Nephron progenitor cell (in vitro differentiated cells): ENCODE measurements at regions not wholly inside any gene's neighbourhood (a gene's known extent, or its start where the extent isn't known, plus 50 kb on each side); places are given as distances from the start of the nearest gene placed in this dataset.

ENCODE experiments used
- DNase-seq: peaks from one replicate; pipeline ENCODE4 v3.0.0; 2021
- H3K27ac Mint-ChIP-seq: 2 replicates; pipeline ENCODE4 v1.8.0; 2021; ENCODE audit warnings: mild to moderate bottlenecking, moderate library complexity, mixed read lengths
- H3K27me3 Mint-ChIP-seq: 2 replicates; pipeline ENCODE4 v1.8.0; 2021; ENCODE audit warnings: mild to moderate bottlenecking, low read depth, mixed read lengths; ENCODE audit not compliant: poor library complexity
- H3K36me3 Mint-ChIP-seq: 2 replicates; pipeline ENCODE4 v1.8.0; 2021; ENCODE audit warnings: low read depth, mixed read lengths
- H3K4me1 Mint-ChIP-seq: 2 replicates; pipeline ENCODE4 v1.8.0; 2021; ENCODE audit warnings: mixed read lengths
- H3K4me3 Mint-ChIP-seq: 2 replicates; pipeline ENCODE4 v1.8.0; 2021; ENCODE audit warnings: mild to moderate bottlenecking, moderate library complexity, mixed read lengths
- H3K9me3 Mint-ChIP-seq: 2 replicates; pipeline ENCODE4 v1.8.0; 2021; ENCODE audit warnings: mild to moderate bottlenecking, moderate library complexity, mixed read lengths
- TF ChIP-seq, protein P1 (sequence below): fragments of 200-600 bp; sonication (generic); IDR thresholded peaks from 2 replicates; pipeline ENCODE4 v1.5.0; 2021; ENCODE audit warnings: antibody characterized with exemption

- Mint-ChIP-seq H3K36me3 (no peaks in the 10 kb centered on the region), H3K4me1 (peaks cover 10% of the 10 kb centered on the region), H3K27ac (no peak overlapping the region), H3K27me3 (peaks cover 7% of the 10 kb centered on the region), H3K9me3 (no peaks in the 10 kb centered on the region), H3K4me3 (no peak overlapping the region)
- TF ChIP-seq, protein P1, sequence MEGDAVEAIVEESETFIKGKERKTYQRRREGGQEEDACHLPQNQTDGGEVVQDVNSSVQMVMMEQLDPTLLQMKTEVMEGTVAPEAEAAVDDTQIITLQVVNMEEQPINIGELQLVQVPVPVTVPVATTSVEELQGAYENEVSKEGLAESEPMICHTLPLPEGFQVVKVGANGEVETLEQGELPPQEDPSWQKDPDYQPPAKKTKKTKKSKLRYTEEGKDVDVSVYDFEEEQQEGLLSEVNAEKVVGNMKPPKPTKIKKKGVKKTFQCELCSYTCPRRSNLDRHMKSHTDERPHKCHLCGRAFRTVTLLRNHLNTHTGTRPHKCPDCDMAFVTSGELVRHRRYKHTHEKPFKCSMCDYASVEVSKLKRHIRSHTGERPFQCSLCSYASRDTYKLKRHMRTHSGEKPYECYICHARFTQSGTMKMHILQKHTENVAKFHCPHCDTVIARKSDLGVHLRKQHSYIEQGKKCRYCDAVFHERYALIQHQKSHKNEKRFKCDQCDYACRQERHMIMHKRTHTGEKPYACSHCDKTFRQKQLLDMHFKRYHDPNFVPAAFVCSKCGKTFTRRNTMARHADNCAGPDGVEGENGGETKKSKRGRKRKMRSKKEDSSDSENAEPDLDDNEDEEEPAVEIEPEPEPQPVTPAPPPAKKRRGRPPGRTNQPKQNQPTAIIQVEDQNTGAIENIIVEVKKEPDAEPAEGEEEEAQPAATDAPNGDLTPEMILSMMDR: no peak
- no peak for DNase-seq
These were observed 832.8 kb upstream of the ID2 start for GRCh38 chr2:7849027-7849426.

GRCh38 chr2:7849531-7849930 lies 832.3 kb upstream of the ID2 start:
- H3K27ac Mint-ChIP-seq: no peak overlapping the region
- H3K36me3 Mint-ChIP-seq: no peaks in the 10 kb centered on the region
- H3K4me3 Mint-ChIP-seq: no peak overlapping the region
- no peak for DNase-seq
- no peaks in the 10 kb centered on the region for H3K9me3 Mint-ChIP-seq
- peaks cover 7% of the 10 kb centered on the region for H3K4me1 Mint-ChIP-seq
- TF ChIP-seq, protein P1: no peak
- H3K27me3 Mint-ChIP-seq: peaks cover 7% of the 10 kb centered on the region

GRCh38 chr2:7852546-7852945 lies 829.3 kb upstream of the ID2 start:
- TF ChIP-seq, protein P1: no peak
- no peaks in the 10 kb centered on the region for H3K9me3 Mint-ChIP-seq
- peaks cover 3% of the 10 kb centered on the region for H3K27me3 Mint-ChIP-seq
- H3K27ac Mint-ChIP-seq: no peak overlapping the region
- H3K4me1 Mint-ChIP-seq: no peaks in the 10 kb centered on the region
- DNase-seq: no peak
- no peaks in the 10 kb centered on the region for H3K36me3 Mint-ChIP-seq
- H3K4me3 Mint-ChIP-seq: no peak overlapping the region

DNA sequence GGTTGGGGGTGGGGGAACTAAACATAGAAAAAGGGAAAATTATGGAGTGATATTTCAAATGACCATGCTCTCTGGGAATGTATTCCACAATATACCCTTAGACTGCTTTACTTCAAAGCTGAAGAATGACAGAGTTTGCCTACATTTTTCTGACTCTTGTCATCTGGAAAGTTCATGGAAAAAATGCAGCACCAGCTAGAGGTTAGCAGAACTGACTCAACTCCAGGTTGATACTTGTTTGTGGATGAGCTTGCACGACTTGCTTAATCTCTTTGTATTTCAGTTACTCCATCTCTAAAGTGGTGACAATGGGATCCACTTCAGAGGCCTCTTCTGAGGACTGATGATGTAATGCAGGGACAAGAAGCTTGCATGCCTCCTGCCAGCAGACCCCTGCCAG lies 824.0 kb upstream of the ID2 start:
- TF ChIP-seq, protein P1: no peak
- H3K4me3 Mint-ChIP-seq: no peak overlapping the region
- H3K27me3 Mint-ChIP-seq: peaks cover 10% of the 10 kb centered on the region
- no peaks in the 10 kb centered on the region for H3K36me3 Mint-ChIP-seq
- no peak overlapping the region for H3K27ac Mint-ChIP-seq
- no peak for DNase-seq
- no peaks in the 10 kb centered on the region for H3K9me3 Mint-ChIP-seq
- no peaks in the 10 kb centered on the region for H3K4me1 Mint-ChIP-seq

GRCh38 chr2:7858624-7859023 lies 823.2 kb upstream of the ID2 start:
- no peaks in the 10 kb centered on the region for H3K36me3 Mint-ChIP-seq
- DNase-seq: no peak
- TF ChIP-seq, protein P1: no peak
- H3K4me1 Mint-ChIP-seq: no peaks in the 10 kb centered on the region
- H3K9me3 Mint-ChIP-seq: no peaks in the 10 kb centered on the region
- no peak overlapping the region for H3K4me3 Mint-ChIP-seq
- H3K27me3 Mint-ChIP-seq: peaks cover 10% of the 10 kb centered on the region
- no peak overlapping the region for H3K27ac Mint-ChIP-seq

- Mint-ChIP-seq H3K4me1 (no peaks in the 10 kb centered on the region), H3K4me3 (no peak overlapping the region), H3K36me3 (no peaks in the 10 kb centered on the region), H3K27me3 (peaks cover 15% of the 10 kb centered on the region), H3K27ac (no peak overlapping the region), H3K9me3 (no peaks in the 10 kb centered on the region)
- no peak for DNase-seq
- TF ChIP-seq, protein P1: no peak
These were observed 821.2 kb upstream of the ID2 start for GRCh38 chr2:7860693-7861092.
